GM23338 (cell line): ENCODE measurements at regions not wholly inside any gene's neighbourhood (a gene's known extent, or its start where the extent isn't known, plus 50 kb on each side); places are given as distances from the start of the nearest gene placed in this dataset.

Source experiments
- ATAC-seq: fragments of 200-7000 bp; cut with Tn5 transposase; 3 replicates; pipeline ENCODE4 v1.9.1; 2020
- DNase-seq: peaks from one replicate; pipeline ENCODE4 v3.0.0-alpha.2; 2015; ENCODE audit warnings: low spot score
- H2AFZ ChIP-seq: fragments of 200-600 bp; sonication (generic); 2 replicates; pipeline ENCODE4 v1.8.0; 2016; ENCODE audit warnings: antibody characterized with exemption, mild to moderate bottlenecking, moderate library complexity
- H3F3A ChIP-seq: fragments of 200-600 bp; sonication (generic); replicated peaks from 2 replicates; pipeline ENCODE4 v1.8.0; 2017; ENCODE audit warnings: antibody characterized with exemption, mixed run types, low read depth
- H3K27ac ChIP-seq: fragments of 200-600 bp; sonication (generic); 2 replicates; pipeline ENCODE4 v1.6.1; 2016; ENCODE audit warnings: low read depth
- H3K27me3 ChIP-seq: fragments of 200-600 bp; sonication (generic); 2 replicates; pipeline ENCODE4 v1.8.0; 2016; ENCODE audit warnings: mild to moderate bottlenecking, mixed run types, moderate library complexity; ENCODE audit not compliant: insufficient read depth
- H3K36me3 ChIP-seq: fragments of 200-600 bp; sonication (generic); 2 replicates; pipeline ENCODE4 v1.8.0; 2016; ENCODE audit warnings: mild to moderate bottlenecking; ENCODE audit not compliant: insufficient read depth
- H3K4me1 ChIP-seq: fragments of 200-600 bp; sonication (generic); 2 replicates; pipeline ENCODE4 v1.8.0; 2016; ENCODE audit warnings: mild to moderate bottlenecking, moderate library complexity; ENCODE audit not compliant: insufficient read depth
- H3K4me2 ChIP-seq: fragments of 200-600 bp; sonication (generic); 2 replicates; pipeline ENCODE4 v1.7.1; 2017; ENCODE audit warnings: mixed run types
- H3K4me3 ChIP-seq: fragments of 200-600 bp; sonication (generic); 2 replicates; pipeline ENCODE4 v1.6.1; 2016; ENCODE audit warnings: mixed run types
- H3K79me2 ChIP-seq: fragments of 200-600 bp; sonication (generic); replicated peaks from 2 replicates; pipeline ENCODE4 v1.8.0; 2017; ENCODE audit warnings: mild to moderate bottlenecking; ENCODE audit not compliant: insufficient read depth
- H3K9me2 ChIP-seq: fragments of 200-600 bp; sonication (generic); 2 replicates; pipeline ENCODE4 v1.8.0; 2017; ENCODE audit not compliant: insufficient read depth
- H4K20me1 ChIP-seq: fragments of 200-600 bp; sonication (generic); replicated peaks from 2 replicates; pipeline ENCODE4 v1.8.0; 2017; ENCODE audit warnings: mild to moderate bottlenecking; ENCODE audit not compliant: insufficient read depth
- H3K27ac Mint-ChIP-seq: 2 replicates; pipeline ENCODE4 v1.8.0; 2020; ENCODE audit warnings: inconsistent platforms, mild to moderate bottlenecking, moderate library complexity, mixed read lengths
- H3K27me3 Mint-ChIP-seq: 3 replicates; pipeline ENCODE4 v1.8.0; 2022; ENCODE audit warnings: low read depth, mild to moderate bottlenecking, moderate library complexity, mixed read lengths, inconsistent platforms; ENCODE audit not compliant: insufficient read depth, poor library complexity
- H3K36me3 Mint-ChIP-seq: 3 replicates; pipeline ENCODE4 v1.8.0; 2021; ENCODE audit warnings: low read depth, mild to moderate bottlenecking, inconsistent platforms, moderate library complexity, mixed read lengths
- H3K4me1 Mint-ChIP-seq: 3 replicates; pipeline ENCODE4 v1.8.0; 2020; ENCODE audit warnings: mild to moderate bottlenecking, inconsistent platforms, mixed read lengths
- H3K4me3 Mint-ChIP-seq: 3 replicates; pipeline ENCODE4 v1.8.0; 2021; ENCODE audit warnings: moderate library complexity, mild to moderate bottlenecking, inconsistent platforms, mixed read lengths
- H3K9me3 Mint-ChIP-seq: 3 replicates; pipeline ENCODE4 v1.8.0; 2020; ENCODE audit warnings: moderate library complexity, mild to moderate bottlenecking, inconsistent platforms, mixed read lengths
- CREB1 ChIP-seq: fragments of 250-450 bp; sonication (Bioruptor Pico); IDR thresholded peaks from 2 replicates; pipeline ENCODE4 v1.5.0; 2020; ENCODE audit warnings: low read depth, mild to moderate bottlenecking, moderate library complexity
- CTCF ChIP-seq, 2 experiments: fragments of 200-600 bp in 1 of 2; sonication (generic) in 1 of 2; conservative IDR thresholded peaks; 2 replicates each; pipeline versions ENCODE4 v1.5.1 to v1.6.1; 2016 to 2017; ENCODE audit warnings: antibody characterized with exemption in 2 of 2, low read depth in 2 of 2, mild to moderate bottlenecking in 2 of 2, moderate library complexity in 1 of 2
- ETS1 ChIP-seq: IDR thresholded peaks from 2 replicates; pipeline ENCODE4 v1.6.1; 2016; ENCODE audit warnings: antibody characterized with exemption
- EZH2 ChIP-seq: fragments of 200-600 bp; sonication (generic); IDR thresholded peaks from one replicate; pipeline ENCODE4 v1.8.0; 2017; ENCODE audit warnings: antibody characterized with exemption, mild to moderate bottlenecking, low read depth; ENCODE audit not compliant: unreplicated experiment
- EZH2phosphoT487 ChIP-seq: fragments of 200-600 bp; sonication (generic); IDR thresholded peaks from one replicate; pipeline ENCODE4 v1.8.1; 2018; ENCODE audit warnings: antibody characterized with exemption; ENCODE audit not compliant: unreplicated experiment
- JUNB ChIP-seq: IDR thresholded peaks from one replicate; pipeline ENCODE4 v1.6.1; 2016; ENCODE audit warnings: antibody characterized with exemption; ENCODE audit not compliant: unreplicated experiment
- NANOG ChIP-seq: IDR thresholded peaks from 2 replicates; pipeline ENCODE4 v1.6.1; 2016; ENCODE audit warnings: antibody characterized with exemption, borderline replicate concordance
- POLR2AphosphoS5 ChIP-seq: IDR thresholded peaks from 2 replicates; pipeline ENCODE4 v1.6.1; 2016; ENCODE audit warnings: antibody characterized with exemption, low read depth
- STAT1 ChIP-seq: IDR thresholded peaks from one replicate; pipeline ENCODE4 v1.6.1; 2016; ENCODE audit warnings: antibody characterized with exemption; ENCODE audit not compliant: unreplicated experiment
- ZNF114 ChIP-seq: fragments of 250-450 bp; sonication (Bioruptor Pico); IDR thresholded peaks from 2 replicates; pipeline ENCODE4 v1.5.0; 2020; ENCODE audit warnings: mild to moderate bottlenecking, moderate library complexity
- ZNF331 ChIP-seq: fragments of 250-450 bp; sonication (Bioruptor Pico); IDR thresholded peaks from 2 replicates; pipeline ENCODE4 v1.5.0; 2020; ENCODE audit warnings: low read depth, mild to moderate bottlenecking, moderate library complexity
- ZNF462 ChIP-seq: fragments of 250-450 bp; sonication (Bioruptor Pico); IDR thresholded peaks from 2 replicates; pipeline ENCODE4 v1.5.0; 2020; ENCODE audit warnings: mild to moderate bottlenecking, moderate library complexity

GRCh38 chr4:35986537-35986936 lies 257.8 kb downstream of the ARAP2 start (continued):
- TF ChIP-seq EZH2phosphoT487 (no peak), STAT1 (no peak), EZH2 (no peak), ETS1 (no peak), ZNF331 (no peak), CREB1 (no peak), POLR2AphosphoS5 (no peak)

- ATAC-seq (no peak), DNase-seq (no peak)
- no peaks in the 10 kb centered on the region for H3K4me1 ChIP-seq
- no peak overlapping the region for H3K4me2 ChIP-seq
- H3K9me2 ChIP-seq = no peaks in the 10 kb centered on the region; the same call in 1 of the 2 replicates
- H2AFZ ChIP-seq = no peak overlapping the region
- H3K4me3 ChIP-seq = no peak overlapping the region
- H3K27ac ChIP-seq = no peak overlapping the region
- H3F3A ChIP-seq = no peaks in the 10 kb centered on the region
- H3K79me2 ChIP-seq = no peaks in the 10 kb centered on the region
- no peak overlapping the region for H3K27ac Mint-ChIP-seq
- H3K9me3 Mint-ChIP-seq = no peaks in the 10 kb centered on the region; the same call in 2 of the 3 replicates
- no peaks in the 10 kb centered on the region for H3K27me3 Mint-ChIP-seq
- H3K36me3 ChIP-seq = no peaks in the 10 kb centered on the region
- H3K4me1 Mint-ChIP-seq = no peaks in the 10 kb centered on the region
- H3K36me3 Mint-ChIP-seq = no peaks in the 10 kb centered on the region
- no peaks in the 10 kb centered on the region for H4K20me1 ChIP-seq
- no peak overlapping the region for H3K4me3 Mint-ChIP-seq
- no peaks in the 10 kb centered on the region for H3K27me3 ChIP-seq
- TF ChIP-seq EZH2 (no peak), JUNB (no peak), EZH2phosphoT487 (no peak), ETS1 (no peak), NANOG (no peak), CREB1 (no peak), CTCF (conservative IDR thresholded peaks at IDR 0.05; ENCODE audit: low read depth in 2 of 2) (no peak), ZNF462 (no peak), POLR2AphosphoS5 (no peak), ZNF114 (CRISPR knock-in tag) (no peak), STAT1 (no peak)
These were observed 250.7 kb downstream of the ARAP2 start for GRCh38 chr4:35993606-35994005.
